ENCODE measurements at regions not wholly inside any gene's neighbourhood (a gene's known extent, or its start where the extent isn't known, plus 50 kb on each side); places are given as distances from the start of the nearest gene placed in this dataset.

- DNase-seq (ENCODE audit: low read depth), result no peak
- H3K4me3 ChIP-seq (ENCODE audit: low read depth, low read length), result no peak overlapping the region
- TF ChIP-seq, protein P1, sequence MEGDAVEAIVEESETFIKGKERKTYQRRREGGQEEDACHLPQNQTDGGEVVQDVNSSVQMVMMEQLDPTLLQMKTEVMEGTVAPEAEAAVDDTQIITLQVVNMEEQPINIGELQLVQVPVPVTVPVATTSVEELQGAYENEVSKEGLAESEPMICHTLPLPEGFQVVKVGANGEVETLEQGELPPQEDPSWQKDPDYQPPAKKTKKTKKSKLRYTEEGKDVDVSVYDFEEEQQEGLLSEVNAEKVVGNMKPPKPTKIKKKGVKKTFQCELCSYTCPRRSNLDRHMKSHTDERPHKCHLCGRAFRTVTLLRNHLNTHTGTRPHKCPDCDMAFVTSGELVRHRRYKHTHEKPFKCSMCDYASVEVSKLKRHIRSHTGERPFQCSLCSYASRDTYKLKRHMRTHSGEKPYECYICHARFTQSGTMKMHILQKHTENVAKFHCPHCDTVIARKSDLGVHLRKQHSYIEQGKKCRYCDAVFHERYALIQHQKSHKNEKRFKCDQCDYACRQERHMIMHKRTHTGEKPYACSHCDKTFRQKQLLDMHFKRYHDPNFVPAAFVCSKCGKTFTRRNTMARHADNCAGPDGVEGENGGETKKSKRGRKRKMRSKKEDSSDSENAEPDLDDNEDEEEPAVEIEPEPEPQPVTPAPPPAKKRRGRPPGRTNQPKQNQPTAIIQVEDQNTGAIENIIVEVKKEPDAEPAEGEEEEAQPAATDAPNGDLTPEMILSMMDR (IDR thresholded peaks at IDR 0.05; ENCODE audit: low read depth, low read length, missing control alignments), result no peak
Measured at GRCh38 chr17:33935822-33936221, 319.3 kb upstream of the CCL2 start.

DNA sequence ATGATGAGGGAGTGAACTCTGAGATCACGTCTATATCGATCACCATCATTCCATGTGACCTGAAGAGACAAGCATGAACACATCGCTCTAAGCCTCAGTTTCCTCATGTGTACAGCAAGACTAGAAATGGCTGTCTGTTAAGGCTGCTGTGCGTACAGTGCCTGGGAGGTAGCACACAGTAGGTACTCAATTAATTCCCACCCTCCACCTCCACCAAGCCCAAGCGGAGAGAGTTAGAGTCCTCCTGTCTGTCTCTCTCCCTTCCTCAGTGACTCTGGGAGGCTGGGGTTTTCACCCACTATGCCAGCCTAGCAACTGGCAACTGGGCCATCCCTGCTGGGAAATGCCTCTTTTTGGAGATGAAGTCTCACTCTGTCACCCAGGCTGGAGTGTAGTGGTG, 318.3 kb upstream of the CCL2 start:
- no peak for DNase-seq (ENCODE audit: low read depth)
- H3K4me3 ChIP-seq (ENCODE audit: low read depth, low read length), result no peak overlapping the region
- TF ChIP-seq, protein P1 (IDR thresholded peaks at IDR 0.05; ENCODE audit: low read depth, low read length, missing control alignments), result no peak

DNA sequence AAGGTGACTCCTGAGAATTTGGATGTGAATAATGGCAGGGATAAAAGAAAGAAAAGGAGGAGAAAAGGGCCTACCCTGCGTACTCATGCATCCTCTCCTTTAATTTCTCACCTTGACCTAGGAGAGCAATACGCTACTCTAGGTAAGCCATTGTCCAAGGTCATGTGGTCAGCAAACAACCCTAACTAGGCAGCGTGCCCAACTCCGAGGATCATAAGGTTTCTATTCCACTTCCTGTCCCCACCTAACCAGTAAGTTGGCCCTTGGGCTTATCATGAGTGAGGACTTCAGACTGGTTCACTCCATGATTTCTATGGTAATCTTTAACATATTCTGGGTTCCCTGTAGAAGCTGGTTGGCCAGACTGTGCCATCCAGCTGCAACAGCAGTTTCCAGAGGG, 315.1 kb upstream of the CCL2 start:
- no peak for DNase-seq (ENCODE audit: low read depth)
- TF ChIP-seq, protein P1 (IDR thresholded peaks at IDR 0.05; ENCODE audit: low read depth, low read length, missing control alignments), result no peak
- H3K4me3 ChIP-seq (ENCODE audit: low read depth, low read length), result no peak overlapping the region

- TF ChIP-seq, protein P1 (IDR thresholded peaks at IDR 0.05; ENCODE audit: low read depth, low read length, missing control alignments), result no peak
- DNase-seq (ENCODE audit: low read depth), result no peak
- H3K4me3 ChIP-seq (ENCODE audit: low read depth, low read length), result no peak overlapping the region
Measured at GRCh38 chr17:33940769-33941370, 314.2 kb upstream of the CCL2 start.

DNA sequence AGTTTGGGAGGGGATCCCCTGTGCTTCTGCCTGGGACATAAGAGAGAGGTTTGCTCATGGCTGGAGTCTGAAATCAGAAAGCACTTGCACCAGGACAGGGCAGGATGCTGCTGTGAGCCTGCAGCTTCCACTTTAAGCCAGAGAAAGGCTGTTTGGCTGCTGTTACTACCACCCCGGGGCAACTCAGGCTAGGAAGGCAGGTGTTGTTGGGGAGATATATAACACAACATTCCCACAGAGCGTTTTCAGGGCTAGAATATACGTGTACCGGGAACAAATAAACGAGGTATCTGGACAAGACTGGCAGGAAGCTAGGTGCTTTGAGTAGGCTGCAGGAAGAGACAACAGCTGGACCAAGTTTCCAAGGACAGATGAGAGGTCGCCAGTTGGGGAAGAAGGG, 313.3 kb upstream of the CCL2 start:
- no peak for DNase-seq (ENCODE audit: low read depth)
- TF ChIP-seq, protein P1 (IDR thresholded peaks at IDR 0.05; ENCODE audit: low read depth, low read length, missing control alignments), result no peak
- no peak overlapping the region for H3K4me3 ChIP-seq (ENCODE audit: low read depth, low read length)

GRCh38 chr17:33942414-33942813, 312.7 kb upstream of the CCL2 start:
- TF ChIP-seq, protein P1 (IDR thresholded peaks at IDR 0.05; ENCODE audit: low read depth, low read length, missing control alignments), result no peak
- no peak overlapping the region for H3K4me3 ChIP-seq (ENCODE audit: low read depth, low read length)
- no peak for DNase-seq (ENCODE audit: low read depth)

DNA sequence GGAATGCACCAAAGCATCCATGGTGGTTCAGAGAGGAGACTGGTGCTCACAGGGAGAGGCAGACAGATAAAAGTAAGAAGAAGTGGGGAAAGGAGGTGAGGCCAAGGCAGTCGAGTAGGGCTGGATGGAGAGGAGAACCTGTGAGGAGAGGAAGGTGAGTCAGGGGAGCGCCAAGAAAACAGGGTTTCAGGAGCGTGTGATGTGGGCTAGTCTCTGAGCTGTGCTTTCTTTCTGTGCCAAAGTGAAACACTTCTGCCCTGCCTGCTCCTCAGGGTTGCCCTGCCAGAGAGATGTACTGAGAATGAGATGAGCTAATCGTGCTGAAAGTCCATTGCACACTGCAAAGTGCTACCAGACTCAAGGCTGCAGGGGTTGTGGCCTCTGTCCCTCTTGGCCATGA, 310.7 kb upstream of the CCL2 start:
- no peak overlapping the region for H3K4me3 ChIP-seq (ENCODE audit: low read depth, low read length)
- DNase-seq (ENCODE audit: low read depth), result no peak
- TF ChIP-seq, protein P1 (IDR thresholded peaks at IDR 0.05; ENCODE audit: low read depth, low read length, missing control alignments), result no peak

Data from GM12864 (cell line).